Activated CD8-positive, alpha-beta memory T cell treated with anti-CD3 and anti-CD28 coated beads, Interleukin-2, amount 10 ng/mL, durations not matched to agents 7 days and 5 days (primary cell): ENCODE measurements at regions not wholly inside any gene's neighbourhood (a gene's known extent, or its start where the extent isn't known, plus 50 kb on each side); places are given as distances from the start of the nearest gene placed in this dataset.
"Not testable (repeated sequence)": the region's sequence is repeated elsewhere in the genome, so short reads cannot be mapped to it uniquely, and the experiment has no call there.

Experiments used
- ATAC-seq: fragments of 150-1000 bp; cut with Tn5 transposase; one replicate; pipeline ENCODE4 v1.10.0; 2021; ENCODE audit warnings: moderate library complexity
- CTCF ChIA-PET: fragments of 350-600 bp; sonication (Branson Sonifier 250); formaldehyde crosslinking; loops from one replicate; lab custom pipeline; 2021; ENCODE audit warnings: antibody characterized with exemption; lab: Charles Lee
- DNase-seq: peaks from one replicate; pipeline ENCODE4 v3.0.0-alpha.2; 2020
- H3K27ac Mint-ChIP-seq: one replicate; pipeline ENCODE4 v1.8.0; 2021; ENCODE audit warnings: mild to moderate bottlenecking, mixed read lengths
- H3K27me3 Mint-ChIP-seq: one replicate; pipeline ENCODE4 v1.8.0; 2021; ENCODE audit warnings: mixed read lengths
- H3K36me3 Mint-ChIP-seq: one replicate; pipeline ENCODE4 v1.8.0; 2021; ENCODE audit warnings: mild to moderate bottlenecking, mixed read lengths
- H3K4me1 Mint-ChIP-seq: one replicate; pipeline ENCODE4 v1.8.0; 2021; ENCODE audit warnings: mixed read lengths
- H3K4me3 Mint-ChIP-seq: one replicate; pipeline ENCODE4 v1.8.0; 2021; ENCODE audit warnings: mild to moderate bottlenecking, moderate library complexity, mixed read lengths
- H3K9me3 Mint-ChIP-seq: one replicate; pipeline ENCODE4 v1.8.0; 2022; ENCODE audit warnings: low read depth, mixed read lengths

- DNase-seq, H3K9me3 Mint-ChIP-seq, H3K27me3 Mint-ChIP-seq, H3K4me3 Mint-ChIP-seq, H3K4me1 Mint-ChIP-seq, CTCF ChIA-PET, H3K36me3 Mint-ChIP-seq, H3K27ac Mint-ChIP-seq, ATAC-seq: not testable (repeated sequence)
Measured at GRCh38 chr10:46773178-46773896, 137.9 kb upstream of the PTPN20 start.

GRCh38 chr10:46773897-46774236 lies 137.4 kb upstream of the PTPN20 start:
- H3K27ac Mint-ChIP-seq, ATAC-seq, H3K4me3 Mint-ChIP-seq, H3K27me3 Mint-ChIP-seq, DNase-seq, H3K4me1 Mint-ChIP-seq, H3K9me3 Mint-ChIP-seq, H3K36me3 Mint-ChIP-seq, CTCF ChIA-PET: not testable (repeated sequence)

GRCh38 chr10:46774366-46774765 lies 136.9 kb upstream of the PTPN20 start:
- DNase-seq, ATAC-seq, H3K27ac Mint-ChIP-seq, H3K9me3 Mint-ChIP-seq, H3K4me3 Mint-ChIP-seq, CTCF ChIA-PET, H3K4me1 Mint-ChIP-seq, H3K27me3 Mint-ChIP-seq, H3K36me3 Mint-ChIP-seq: not testable (repeated sequence)

GRCh38 chr10:46774945-46775667 lies 136.1 kb upstream of the PTPN20 start:
- H3K27me3 Mint-ChIP-seq, H3K9me3 Mint-ChIP-seq, H3K4me1 Mint-ChIP-seq, CTCF ChIA-PET, ATAC-seq, H3K36me3 Mint-ChIP-seq, DNase-seq, H3K4me3 Mint-ChIP-seq, H3K27ac Mint-ChIP-seq: not testable (repeated sequence)

GRCh38 chr10:46775668-46776059 lies 135.6 kb upstream of the PTPN20 start:
- H3K36me3 Mint-ChIP-seq, H3K27ac Mint-ChIP-seq, CTCF ChIA-PET, H3K9me3 Mint-ChIP-seq, DNase-seq, H3K4me1 Mint-ChIP-seq, ATAC-seq, H3K4me3 Mint-ChIP-seq: not testable (repeated sequence)
- peaks cover 12% of the 10 kb centered on the region for H3K27me3 Mint-ChIP-seq

GRCh38 chr10:46779571-46779970 lies 131.7 kb upstream of the PTPN20 start:
- ATAC-seq, H3K36me3 Mint-ChIP-seq, DNase-seq, CTCF ChIA-PET, H3K27ac Mint-ChIP-seq, H3K9me3 Mint-ChIP-seq, H3K4me3 Mint-ChIP-seq: not testable (repeated sequence)
- peaks cover 11% of the 10 kb centered on the region for H3K4me1 Mint-ChIP-seq
- H3K27me3 Mint-ChIP-seq, result peaks cover 23% of the 10 kb centered on the region

- H3K36me3 Mint-ChIP-seq, H3K4me3 Mint-ChIP-seq, H3K9me3 Mint-ChIP-seq, DNase-seq, H3K27ac Mint-ChIP-seq, ATAC-seq, CTCF ChIA-PET: not testable (repeated sequence)
- H3K4me1 Mint-ChIP-seq, result peaks cover 11% of the 10 kb centered on the region
- H3K27me3 Mint-ChIP-seq, result peaks cover 23% of the 10 kb centered on the region
Measured at GRCh38 chr10:46780164-46780563, 131.1 kb upstream of the PTPN20 start.

- H3K27ac Mint-ChIP-seq, H3K9me3 Mint-ChIP-seq, CTCF ChIA-PET, ATAC-seq, H3K4me3 Mint-ChIP-seq, H3K36me3 Mint-ChIP-seq, DNase-seq: not testable (repeated sequence)
- Mint-ChIP-seq H3K4me1 (peaks cover 13% of the 10 kb centered on the region), H3K27me3 (peaks cover 19% of the 10 kb centered on the region)
Measured at GRCh38 chr10:46781001-46781400, 130.2 kb upstream of the PTPN20 start.

- H3K4me1 Mint-ChIP-seq, result peaks cover 13% of the 10 kb centered on the region
Measured at GRCh38 chr10:46782001-46782874, 129.0 kb upstream of the PTPN20 start.

GRCh38 chr10:46784665-46785064 lies 126.6 kb upstream of the PTPN20 start:
- DNase-seq, H3K27ac Mint-ChIP-seq, H3K9me3 Mint-ChIP-seq, ATAC-seq, CTCF ChIA-PET, H3K4me3 Mint-ChIP-seq, H3K36me3 Mint-ChIP-seq: not testable (repeated sequence)
- peaks cover 16% of the 10 kb centered on the region for H3K4me1 Mint-ChIP-seq
- H3K27me3 Mint-ChIP-seq, result peaks cover 17% of the 10 kb centered on the region

More at GRCh38 chr10:46782001-46782874, 129.0 kb upstream of the PTPN20 start:
- CTCF ChIA-PET, H3K36me3 Mint-ChIP-seq, DNase-seq, H3K9me3 Mint-ChIP-seq, H3K4me3 Mint-ChIP-seq, H3K27ac Mint-ChIP-seq: not testable (repeated sequence)
- peak; percentile 25 for ATAC-seq
- H3K27me3 Mint-ChIP-seq, result peaks cover 17% of the 10 kb centered on the region

- H3K4me1 Mint-ChIP-seq, result peaks cover 16% of the 10 kb centered on the region
- H3K27me3 Mint-ChIP-seq, H3K9me3 Mint-ChIP-seq, CTCF ChIA-PET, H3K27ac Mint-ChIP-seq, H3K36me3 Mint-ChIP-seq, DNase-seq: not testable (repeated sequence)
- ATAC-seq, result peak; percentile 31
- H3K4me3 Mint-ChIP-seq, result peak overlapping the region; percentile 54
Measured at GRCh38 chr10:46786125-46786517, 125.1 kb upstream of the PTPN20 start.

- ATAC-seq (peak; percentile 76), DNase-seq (peak; percentile 84)
- H3K27me3 Mint-ChIP-seq, H3K36me3 Mint-ChIP-seq, H3K9me3 Mint-ChIP-seq, CTCF ChIA-PET: not testable (repeated sequence)
- Mint-ChIP-seq H3K4me3 (peak overlapping the region; percentile 84), H3K27ac (peak overlapping the region; percentile 71), H3K4me1 (peaks cover 13% of the 10 kb centered on the region)
Measured at GRCh38 chr10:46786518-46787320, 124.5 kb upstream of the PTPN20 start.

- ATAC-seq (peak; percentile 68), DNase-seq (peak; percentile 76)
- CTCF ChIA-PET, result no interaction called here
- no peaks in the 10 kb centered on the region for H3K36me3 Mint-ChIP-seq
- H3K27me3 Mint-ChIP-seq, result peaks cover 6% of the 10 kb centered on the region
- H3K9me3 Mint-ChIP-seq, result no peaks in the 10 kb centered on the region
- peaks cover 8% of the 10 kb centered on the region for H3K4me1 Mint-ChIP-seq
- H3K27ac Mint-ChIP-seq, result peak overlapping the region; percentile 62
- peak overlapping the region; percentile 84 for H3K4me3 Mint-ChIP-seq
Measured at GRCh38 chr10:46787321-46787615, 124.0 kb upstream of the PTPN20 start.
